Mucosa of descending colon (tissue), 3 donors: ENCODE measurements at regions not wholly inside any gene's neighbourhood (a gene's known extent, or its start where the extent isn't known, plus 50 kb on each side); places are given as distances from the start of the nearest gene placed in this dataset.

Experiments used
- ATAC-seq: fragments of 200-7000 bp; cut with Tn5 transposase; one replicate; pipeline ENCODE4 v1.9.1; 2020; ENCODE audit warnings: mild to moderate bottlenecking, moderate library complexity
- DNase-seq, 3 donors: peaks; one replicate each; pipeline ENCODE4 v3.0.0-alpha.2; 2020
- H3K36me3 ChIP-seq: fragments of 200-600 bp; one replicate; pipeline ENCODE4 v1.8.0; 2021; ENCODE audit warnings: low read depth, mild to moderate bottlenecking
- H3K4me1 ChIP-seq: fragments of 200-600 bp; one replicate; pipeline ENCODE4 v1.8.0; 2021; ENCODE audit warnings: low read depth, mild to moderate bottlenecking
- H3K4me3 ChIP-seq: fragments of 200-600 bp; one replicate; pipeline ENCODE4 v1.8.0; 2021; ENCODE audit warnings: mild to moderate bottlenecking
- H3K9me3 ChIP-seq: fragments of 200-600 bp; one replicate; pipeline ENCODE4 v1.8.0; 2021; ENCODE audit warnings: mild to moderate bottlenecking
- CTCF ChIP-seq: fragments of 200-600 bp; IDR thresholded peaks from one replicate; pipeline ENCODE4 v1.8.0; 2022; ENCODE audit warnings: antibody characterized with exemption, mild to moderate bottlenecking
- intact Hi-C, 2 donors: fragments of 100-400 bp; cut with DNase I in 1 of 2; cut with micrococcal nuclease in 1 of 2; formaldehyde crosslinking; loops; one replicate each; pipeline versions ENCODE4 v1.11.0 to v1.11.1; 2022; cut with DNase I, micrococcal nuclease
- donor health status: DM: no; HTN: no; CAD: no; lungs with moderate emphysema.
- donor health status: DM: no; HTN: no; CAD: no.
- donor health status: DM: no; HTN: yes; CAD: no.

GRCh38 chr6:43992126-43992663 lies 135.1 kb downstream of the MRPL14 start:
- H3K9me3 ChIP-seq = no peaks in the 10 kb centered on the region
- peaks cover 15% of the 10 kb centered on the region for H3K4me1 ChIP-seq
- no peak for DNase-seq
- intact Hi-C loops = no loop called here
- TF ChIP-seq CTCF = no peak
- no peaks in the 10 kb centered on the region for H3K36me3 ChIP-seq
- ATAC-seq = no peak
- no peak overlapping the region for H3K4me3 ChIP-seq

- Histone ChIP-seq H3K4me1 (peaks cover 15% of the 10 kb centered on the region), H3K9me3 (no peaks in the 10 kb centered on the region), H3K4me3 (no peak overlapping the region), H3K36me3 (no peaks in the 10 kb centered on the region)
- peak; percentile 63 for ATAC-seq
- intact Hi-C loops = no loop called here
- peak; percentile 43 to 71 (median 55) for DNase-seq
- TF ChIP-seq CTCF = no peak
Observed at GRCh38 chr6:43990627-43991619, 136.3 kb downstream of the MRPL14 start.

- DNase-seq (no peak), ATAC-seq (peak; percentile 65)
- Histone ChIP-seq H3K9me3 (no peaks in the 10 kb centered on the region), H3K4me3 (no peak overlapping the region), H3K4me1 (peaks cover 15% of the 10 kb centered on the region), H3K36me3 (no peaks in the 10 kb centered on the region)
- TF ChIP-seq CTCF = no peak
- intact Hi-C loops = no loop called here
Observed at GRCh38 chr6:43990275-43990626, 137.0 kb downstream of the MRPL14 start.

GRCh38 chr6:43989581-43990146 lies 137.6 kb downstream of the MRPL14 start:
- H3K4me1 ChIP-seq = peaks cover 15% of the 10 kb centered on the region
- no peaks in the 10 kb centered on the region for H3K9me3 ChIP-seq
- ATAC-seq (no peak), DNase-seq (no peak)
- no peaks in the 10 kb centered on the region for H3K36me3 ChIP-seq
- TF ChIP-seq CTCF = no peak
- intact Hi-C loops = no loop called here
- no peak overlapping the region for H3K4me3 ChIP-seq

GRCh38 chr6:43988801-43989200 lies 138.5 kb downstream of the MRPL14 start:
- H3K4me1 ChIP-seq = peaks cover 15% of the 10 kb centered on the region
- TF ChIP-seq CTCF = no peak
- intact Hi-C loops = no loop called here

More at GRCh38 chr6:43988801-43989200, 138.5 kb downstream of the MRPL14 start:
- DNase-seq (no peak), ATAC-seq (no peak)
- no peak overlapping the region for H3K4me3 ChIP-seq
- H3K36me3 ChIP-seq = no peaks in the 10 kb centered on the region
- H3K9me3 ChIP-seq = no peaks in the 10 kb centered on the region
